ENCODE measurements at regions not wholly inside any gene's neighbourhood (a gene's known extent, or its start where the extent isn't known, plus 50 kb on each side); places are given as distances from the start of the nearest gene placed in this dataset.

- in situ Hi-C loops (cut with MboI; ENCODE audit: low sequenced_read_pairs), result no loop called here
Measured at GRCh38 chr19:28497887-28498286, 715.1 kb downstream of the UQCRFS1 start.

DNA sequence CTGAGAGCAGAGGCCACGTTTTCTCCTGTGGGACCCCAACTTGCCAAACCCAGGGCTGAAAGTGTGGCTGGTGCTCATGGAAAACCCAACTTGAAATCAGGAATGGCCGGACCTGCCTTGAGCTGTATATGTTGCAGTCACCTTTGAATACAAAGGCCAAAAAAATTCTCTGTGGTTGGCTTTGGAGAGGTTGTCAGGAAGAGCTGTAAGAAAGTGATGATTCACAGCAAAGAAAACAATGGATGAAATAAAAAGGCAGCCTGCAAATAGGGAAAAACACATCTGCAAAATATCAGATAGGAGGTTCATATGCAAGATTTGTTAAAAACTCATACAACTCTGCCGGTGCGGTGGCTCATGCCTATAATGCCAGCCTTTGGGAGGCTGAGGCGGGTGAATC is 715.8 kb downstream of the UQCRFS1 start:
- in situ Hi-C loops (cut with MboI; ENCODE audit: low sequenced_read_pairs), result no loop called here

- in situ Hi-C loops (cut with MboI; ENCODE audit: low sequenced_read_pairs), result no loop called here
Measured at GRCh38 chr19:28495046-28495445, 717.9 kb downstream of the UQCRFS1 start.

DNA sequence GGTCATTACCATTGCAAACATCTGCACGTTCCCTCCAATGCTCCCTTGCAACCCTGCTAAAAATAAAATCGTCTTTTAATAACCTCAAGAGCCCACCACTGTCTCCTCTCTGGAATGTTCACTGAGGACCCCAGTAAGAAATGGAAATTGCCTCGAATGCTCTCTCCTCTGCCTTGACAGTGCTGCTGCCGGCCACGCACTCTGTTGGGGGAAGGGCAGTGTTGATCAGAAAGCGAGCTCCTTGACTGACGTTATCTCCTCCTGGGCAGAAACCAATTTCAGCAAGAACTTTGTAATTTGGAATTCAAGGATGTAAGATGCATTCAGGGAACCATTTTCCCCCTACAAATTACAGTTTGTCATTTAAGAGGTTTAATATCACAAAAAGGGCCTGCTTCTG is 718.5 kb downstream of the UQCRFS1 start:
- in situ Hi-C loops (cut with MboI; ENCODE audit: low sequenced_read_pairs), result no loop called here

- in situ Hi-C loops (cut with MboI; ENCODE audit: low sequenced_read_pairs), result no loop called here
Measured at GRCh38 chr19:28493884-28494283, 719.1 kb downstream of the UQCRFS1 start.

DNA sequence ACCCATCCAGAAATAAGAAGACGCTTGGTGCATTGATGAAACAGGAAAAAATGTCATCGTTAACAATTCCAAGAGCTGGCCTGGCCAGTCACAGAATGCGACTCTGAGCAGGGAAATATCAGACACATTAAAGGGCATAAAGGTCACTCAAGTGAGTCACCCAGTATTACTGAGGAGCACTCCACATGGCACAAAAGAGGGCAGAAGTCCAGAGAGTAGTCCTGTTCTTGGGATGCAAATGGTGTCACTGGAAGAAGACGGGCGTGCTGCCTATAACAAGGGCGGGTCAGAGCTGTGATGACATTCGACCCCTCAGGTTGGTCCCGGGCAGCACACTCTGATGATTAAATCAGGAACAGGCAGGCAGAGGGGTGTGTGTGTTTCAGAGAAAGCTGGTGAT is 720.3 kb downstream of the UQCRFS1 start:
- in situ Hi-C loops (cut with MboI; ENCODE audit: low sequenced_read_pairs), result no loop called here

- in situ Hi-C loops (cut with MboI; ENCODE audit: low sequenced_read_pairs), result no loop called here
Measured at GRCh38 chr19:28492201-28492600, 720.8 kb downstream of the UQCRFS1 start.

DNA sequence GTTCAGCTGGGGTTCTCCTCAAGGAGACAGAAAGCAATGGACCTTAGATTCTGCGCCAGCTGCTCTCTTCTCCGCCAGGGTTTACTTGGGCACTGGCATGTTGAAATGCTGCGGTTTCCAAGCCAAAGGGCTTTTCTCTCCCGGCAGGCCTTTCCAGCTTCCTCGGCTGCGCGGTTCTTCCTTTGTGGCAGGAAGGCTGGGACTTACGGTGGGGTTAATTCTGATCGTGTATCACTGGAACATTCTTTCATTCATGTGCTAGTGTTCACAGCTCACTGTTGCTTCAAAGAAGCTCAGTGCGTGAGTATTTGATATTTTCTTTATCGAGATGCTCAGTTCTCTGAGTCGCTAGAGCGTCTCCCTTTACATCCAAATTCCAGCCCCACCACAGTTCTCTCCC is 723.2 kb downstream of the UQCRFS1 start:
- in situ Hi-C loops (cut with MboI; ENCODE audit: low sequenced_read_pairs), result no loop called here

DNA sequence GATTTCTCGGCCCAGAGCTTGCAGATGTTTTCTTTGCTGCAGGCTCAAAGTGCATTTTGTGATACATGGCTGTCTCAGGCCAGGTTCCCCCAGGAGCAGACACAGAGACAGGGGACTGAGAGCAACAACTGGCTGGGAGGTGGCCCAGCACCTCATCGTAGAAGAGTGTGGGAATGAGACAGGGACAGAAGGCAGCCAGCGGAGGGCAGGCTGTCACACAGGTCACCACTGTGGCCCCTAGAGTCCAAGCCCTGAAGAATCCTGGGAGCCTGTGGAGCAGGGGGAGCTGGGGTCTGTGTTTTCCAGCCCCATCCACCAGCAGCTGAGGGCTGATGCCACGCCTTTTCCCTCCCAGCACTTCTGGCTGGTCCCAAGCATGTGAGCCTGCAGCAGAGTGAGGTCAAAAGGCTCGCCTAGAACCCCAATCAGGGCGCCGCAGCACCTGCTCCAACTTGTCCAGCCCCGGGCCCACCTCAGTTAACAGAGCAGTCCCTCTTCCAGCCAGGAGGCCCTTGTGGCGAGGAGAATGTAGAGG is 723.8 kb downstream of the UQCRFS1 start:
- in situ Hi-C loops (cut with MboI; ENCODE audit: low sequenced_read_pairs), result no loop called here

- in situ Hi-C loops (cut with MboI; ENCODE audit: low sequenced_read_pairs), result no loop called here
Measured at GRCh38 chr19:28487999-28488398, 725.0 kb downstream of the UQCRFS1 start.

DNA sequence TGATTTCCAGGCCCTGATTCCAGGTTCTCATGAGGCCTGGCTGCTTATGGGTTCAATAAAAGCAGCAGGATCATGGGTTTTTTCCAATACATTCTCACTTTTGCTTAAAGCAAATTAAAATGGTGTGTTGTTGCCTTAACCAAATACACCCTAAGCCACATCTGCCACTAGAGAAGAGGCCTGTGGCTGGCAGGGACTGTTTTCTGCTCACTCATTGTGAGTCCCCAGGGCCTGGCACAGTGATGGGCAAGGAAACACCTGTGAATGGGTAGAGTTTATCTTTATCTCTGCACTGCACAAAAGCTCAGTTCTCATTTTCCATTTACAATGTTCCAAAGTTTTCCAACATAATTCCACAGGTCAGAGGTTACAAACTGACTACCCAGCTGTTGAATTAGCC is 726.0 kb downstream of the UQCRFS1 start:
- in situ Hi-C loops (cut with MboI; ENCODE audit: low sequenced_read_pairs), result no loop called here

GRCh38 chr19:28486473-28486872 is 726.5 kb downstream of the UQCRFS1 start:
- in situ Hi-C loops (cut with MboI; ENCODE audit: low sequenced_read_pairs), result no loop called here

- in situ Hi-C loops (cut with MboI; ENCODE audit: low sequenced_read_pairs), result no loop called here
Measured at GRCh38 chr19:28485292-28485691, 727.7 kb downstream of the UQCRFS1 start.

DNA sequence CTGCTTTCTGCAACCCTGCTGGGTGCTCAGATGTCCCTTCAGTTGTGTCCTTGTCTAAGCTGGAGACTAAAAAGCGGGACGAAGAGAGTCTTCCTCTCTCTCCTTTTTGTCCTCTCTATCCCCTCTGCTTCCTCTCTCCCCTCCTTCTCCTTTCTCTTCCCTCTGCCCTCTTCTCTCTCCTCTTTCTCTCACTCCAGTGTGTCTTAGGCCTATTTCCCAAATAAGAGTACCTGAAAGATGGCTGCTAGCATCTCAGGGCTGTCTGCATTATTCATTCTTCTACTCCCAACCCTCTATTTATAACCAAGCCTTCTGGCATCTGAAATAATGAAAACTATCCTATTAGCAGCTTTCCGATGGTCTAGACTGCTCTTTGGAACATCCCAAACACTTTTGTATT is 729.8 kb downstream of the UQCRFS1 start:
- in situ Hi-C loops (cut with MboI; ENCODE audit: low sequenced_read_pairs), result no loop called here

GRCh38 chr19:28482221-28482620 is 730.7 kb downstream of the UQCRFS1 start:
- in situ Hi-C loops (cut with MboI; ENCODE audit: low sequenced_read_pairs), result no loop called here

- in situ Hi-C loops (cut with MboI; ENCODE audit: low sequenced_read_pairs), result no loop called here
Measured at GRCh38 chr19:28481674-28482073, 731.3 kb downstream of the UQCRFS1 start.

GRCh38 chr19:28475525-28475924 is 737.4 kb downstream of the UQCRFS1 start:
- in situ Hi-C loops (cut with MboI; ENCODE audit: low sequenced_read_pairs), result loop anchor here (10.0 kb wide), 1 partner anchor 129 kb away; no protein-coding TSS in a partner anchor

- in situ Hi-C loops (cut with MboI; ENCODE audit: low sequenced_read_pairs), result loop anchor here (10.0 kb wide), 1 partner anchor 132 kb away; no protein-coding TSS in a partner anchor
Measured at GRCh38 chr19:28472843-28473242, 740.1 kb downstream of the UQCRFS1 start.

- in situ Hi-C loops (cut with MboI; ENCODE audit: low sequenced_read_pairs), result loop anchor here (10.0 kb wide), 1 partner anchor 133 kb away; no protein-coding TSS in a partner anchor
Measured at GRCh38 chr19:28471731-28472510, 741.0 kb downstream of the UQCRFS1 start.

- in situ Hi-C loops (cut with MboI; ENCODE audit: low sequenced_read_pairs), result no loop called here
Measured at GRCh38 chr19:28469544-28469943, 743.4 kb downstream of the UQCRFS1 start.

DNA sequence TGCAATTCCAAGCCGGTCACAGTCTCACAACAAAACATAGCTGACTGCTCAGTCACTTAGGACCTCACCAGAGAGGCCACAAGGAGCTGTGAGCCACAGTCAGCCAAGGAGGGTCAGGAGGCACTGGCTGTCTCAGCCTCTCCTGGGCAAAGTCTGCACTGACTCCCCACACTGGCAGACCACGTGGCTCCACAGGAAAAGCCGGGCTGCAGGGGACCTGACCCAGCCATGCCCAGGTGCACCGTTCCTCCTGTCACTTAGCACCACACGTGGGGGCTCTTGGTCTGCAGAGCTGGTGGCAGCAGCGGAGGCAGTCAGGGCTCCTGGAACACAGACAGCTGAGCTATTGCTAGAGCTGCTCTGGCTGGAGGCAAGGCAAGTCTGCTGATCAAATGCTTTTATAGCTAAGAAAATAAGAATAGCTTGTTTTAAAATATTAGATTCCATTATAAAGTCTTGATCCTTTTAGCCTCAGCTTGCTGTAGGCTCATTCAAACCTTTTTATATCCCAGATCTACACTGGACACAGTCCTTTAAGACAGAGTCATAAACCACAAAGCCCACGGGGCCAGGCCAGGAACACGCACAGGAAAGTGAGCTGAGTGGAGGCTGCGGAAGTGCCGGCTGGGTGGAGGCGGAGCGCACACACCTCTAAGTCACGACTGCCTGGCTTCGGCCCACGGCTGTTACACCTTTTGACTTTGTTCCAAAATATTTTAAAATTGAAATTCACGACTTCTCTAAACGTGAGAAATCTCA is 744.1 kb downstream of the UQCRFS1 start:
- in situ Hi-C loops (cut with MboI; ENCODE audit: low sequenced_read_pairs), result no loop called here

All from HL-60/S4 treated with phorbol 12-myristate 13-acetate at 8.2 ng/mL for 4 days and 3 days (cell line).